Left ventricle myocardium superior (tissue), 1 donor: ENCODE measurements at regions not wholly inside any gene's neighbourhood (a gene's known extent, or its start where the extent isn't known, plus 50 kb on each side); places are given as distances from the start of the nearest gene placed in this dataset.
A peak's percentile ranks its signal among the peaks of the same experiment; 100 is the strongest.
"Not testable (repeated sequence)": the region's sequence is repeated elsewhere in the genome, so short reads cannot be mapped to it uniquely, and the experiment has no call there.

Experiments used
- ATAC-seq: fragments of 200-7000 bp; cut with Tn5 transposase; one replicate; pipeline ENCODE4 v1.9.1; 2020; ENCODE audit warnings: mild to moderate bottlenecking, moderate library complexity
- DNase-seq: peaks from one replicate; pipeline ENCODE4 v3.0.0-alpha.2; 2020
- intact Hi-C: fragments of 100-400 bp; cut with micrococcal nuclease; formaldehyde crosslinking; loops from one replicate; pipeline ENCODE4 v1.11.0; 2022
- donor health status: DM: no; HTN: yes; CAD: no; lungs with severe emphysema.

DNA sequence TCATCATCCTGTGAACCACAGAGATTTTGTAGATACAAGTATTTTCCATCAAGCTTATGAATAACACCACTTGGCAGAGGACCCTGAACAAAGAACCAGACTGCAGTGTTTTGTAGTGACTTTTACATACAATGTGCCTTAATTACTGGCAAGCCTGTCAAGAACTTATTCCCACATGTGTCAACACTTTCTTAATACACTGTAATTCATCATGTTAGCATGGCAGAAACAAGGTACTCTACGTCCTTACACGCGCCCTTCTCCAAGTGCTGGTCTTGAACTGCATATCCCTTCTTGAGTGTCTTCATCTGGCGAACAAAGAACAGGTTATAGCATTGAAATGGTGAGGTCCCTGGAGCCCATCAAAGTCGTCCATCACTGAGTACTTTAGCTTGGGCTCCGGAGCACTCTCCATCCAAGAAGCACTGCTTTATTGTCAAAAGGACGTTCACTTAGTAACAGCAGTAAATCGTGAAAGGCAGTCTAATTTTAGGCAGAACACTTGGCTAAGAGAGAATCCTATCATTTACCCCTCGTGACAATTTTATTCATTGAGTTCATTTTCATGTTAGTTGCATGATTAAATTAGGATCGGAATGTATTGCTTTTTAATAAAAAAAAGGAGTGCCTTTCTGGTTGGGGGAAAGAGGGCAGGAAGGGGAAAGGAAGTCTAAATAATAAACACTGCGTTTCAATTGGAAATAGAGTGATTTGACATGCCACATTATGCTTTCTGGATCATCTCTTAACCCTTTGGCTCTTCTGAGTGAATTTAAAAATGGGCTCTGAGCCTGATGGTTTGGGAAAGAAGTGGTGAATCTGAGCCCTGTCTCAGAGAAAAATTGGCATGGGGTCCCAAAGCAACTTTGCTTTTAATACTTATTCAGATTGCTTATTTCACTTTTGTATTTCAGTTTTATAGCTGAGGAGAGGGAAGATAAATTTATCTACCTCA, 376.1 kb downstream of the DLEU7 start:
- DNase-seq (no peak), ATAC-seq (peak; percentile 18)
- intact Hi-C loops, result no loop called here

DNA sequence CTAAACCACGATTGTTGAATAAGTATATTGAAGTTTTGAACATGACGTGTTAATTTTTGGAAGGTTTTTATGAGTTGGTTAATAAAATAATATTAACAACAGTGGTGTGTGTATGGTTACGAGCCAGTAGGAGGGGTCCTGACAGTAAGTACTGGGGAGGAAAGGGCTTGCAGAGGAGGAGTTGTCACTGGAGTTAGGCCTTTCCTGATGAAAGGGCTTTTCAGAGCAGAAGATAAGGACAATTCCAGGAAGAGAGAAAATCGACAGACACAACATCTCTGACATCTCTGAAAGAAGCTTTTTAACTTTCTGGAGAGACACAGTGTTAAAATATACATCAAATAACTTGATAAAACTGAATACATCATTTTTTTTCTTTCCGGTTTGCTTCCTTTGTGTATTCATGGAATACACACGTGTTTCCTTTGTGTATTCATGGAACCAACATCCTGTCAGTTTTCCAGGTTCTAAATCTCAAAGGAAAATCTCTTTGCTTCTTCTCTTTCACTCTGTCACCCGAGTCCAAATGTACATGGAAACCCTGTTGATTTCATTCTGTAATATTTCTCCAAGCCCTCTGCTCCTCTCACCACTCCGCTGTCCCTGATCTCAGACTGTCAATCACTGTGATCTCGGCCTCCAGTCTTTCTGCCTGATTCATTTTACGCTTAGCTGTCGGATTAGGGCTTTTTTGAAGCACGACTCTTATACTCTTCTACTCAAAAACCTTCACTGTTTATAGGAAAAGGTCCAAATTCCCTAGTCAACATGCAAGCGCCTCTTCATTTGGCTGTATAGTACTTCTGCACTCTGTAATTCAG, 374.4 kb downstream of the DLEU7 start:
- ATAC-seq (no peak), DNase-seq (no peak)
- intact Hi-C loops, result no loop called here

DNA sequence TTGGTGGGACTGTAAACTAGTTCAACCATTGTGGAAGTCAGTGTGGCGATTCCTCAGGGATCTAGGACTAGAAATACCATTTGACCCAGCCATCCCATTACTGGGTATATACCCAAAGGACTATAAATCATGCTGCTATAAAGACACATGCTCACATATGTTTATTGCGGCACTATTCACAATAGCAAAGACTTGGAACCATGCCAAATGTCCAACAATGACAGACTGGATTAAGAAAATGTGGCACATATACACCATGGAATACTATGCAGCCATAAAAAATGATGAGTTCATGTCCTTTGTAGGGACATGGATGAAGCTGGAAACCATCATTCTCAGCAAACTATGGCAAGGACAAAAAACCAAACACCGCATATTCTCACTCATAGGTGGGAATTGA, 370.4 kb downstream of the DLEU7 start:
- ATAC-seq, intact Hi-C loops, DNase-seq: not testable (repeated sequence)

DNA sequence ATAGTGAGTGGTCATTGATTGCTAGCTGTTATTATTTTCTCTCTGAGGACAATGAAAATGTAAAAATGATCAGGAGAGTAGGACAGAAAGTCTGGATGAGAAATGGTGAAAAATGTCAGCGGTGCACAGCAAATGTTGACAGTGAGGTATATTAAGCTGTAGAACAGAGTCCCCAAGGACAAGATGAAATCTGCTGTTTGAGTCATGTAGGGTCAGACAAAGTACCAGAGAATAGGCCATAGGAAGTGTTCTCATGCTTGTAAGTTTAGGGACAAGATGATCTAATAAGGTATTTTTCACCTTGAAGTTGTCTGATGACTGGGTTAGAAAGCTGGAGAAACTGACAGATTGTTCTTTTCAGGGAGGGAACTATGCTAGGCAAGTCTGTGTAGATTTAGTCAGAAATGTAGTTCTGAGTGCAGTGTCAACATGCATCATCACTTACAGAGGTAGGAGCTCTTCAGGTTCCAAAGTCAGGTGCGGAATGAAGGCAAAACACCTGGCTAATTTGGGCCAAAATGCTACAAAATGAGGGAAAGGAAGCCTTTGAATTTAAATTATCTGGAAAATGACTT, 369.3 kb downstream of the DLEU7 start:
- DNase-seq (no peak), ATAC-seq (no peak)
- intact Hi-C loops, result no loop called here

DNA sequence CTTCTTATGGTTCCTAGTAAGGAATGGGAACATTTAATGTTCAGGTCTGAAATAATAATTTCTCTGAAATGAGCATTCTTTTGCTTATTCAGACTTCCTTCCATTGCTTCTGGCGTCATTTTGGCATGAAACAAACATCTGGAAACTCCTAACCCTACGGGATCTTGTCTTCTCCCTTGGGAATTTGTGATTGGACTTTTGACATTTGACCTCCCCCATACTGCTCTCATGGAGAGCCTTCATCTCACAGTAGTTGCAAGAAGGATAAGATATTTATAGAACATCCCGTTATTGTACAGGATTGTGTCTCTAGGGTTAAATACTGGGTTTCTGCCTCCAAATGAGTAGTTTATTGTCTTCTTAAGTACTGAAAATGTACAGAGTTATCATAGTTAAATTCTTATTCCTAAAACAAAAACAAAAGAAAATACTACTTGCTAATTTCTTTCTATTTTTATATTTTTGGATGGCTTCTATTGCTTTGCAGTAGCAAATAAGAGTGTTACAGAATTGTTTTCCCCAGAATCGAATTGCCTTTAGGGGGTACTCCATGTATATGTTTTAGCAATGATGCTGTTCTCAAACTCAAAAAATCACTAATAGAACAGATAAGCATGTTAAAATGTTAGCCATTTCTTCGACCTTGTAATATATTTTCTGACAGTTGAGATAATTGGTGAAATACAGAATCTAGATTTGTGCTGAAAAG, 366.8 kb downstream of the DLEU7 start:
- DNase-seq (no peak), ATAC-seq (peak; percentile 61)
- intact Hi-C loops, result no loop called here

DNA sequence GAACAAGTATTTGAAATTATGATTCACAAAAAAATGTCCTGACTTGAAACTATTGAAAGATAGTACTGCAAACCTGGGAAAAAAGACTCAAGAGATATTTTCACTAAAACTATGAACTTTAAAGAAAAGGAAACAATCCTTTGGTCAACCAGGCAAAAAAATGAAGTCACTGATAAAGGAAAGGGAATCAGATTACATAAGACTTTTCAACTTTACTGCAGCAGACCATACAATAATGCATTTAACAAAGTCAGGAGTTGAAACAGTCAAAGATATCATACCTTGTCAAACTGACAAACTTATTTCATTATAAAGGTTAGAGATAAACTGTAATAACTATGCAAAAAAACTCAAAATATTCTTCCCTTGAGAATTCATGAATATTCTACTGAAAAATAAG, 361.6 kb downstream of the DLEU7 start:
- DNase-seq (no peak), ATAC-seq (no peak)
- intact Hi-C loops, result no loop called here

DNA sequence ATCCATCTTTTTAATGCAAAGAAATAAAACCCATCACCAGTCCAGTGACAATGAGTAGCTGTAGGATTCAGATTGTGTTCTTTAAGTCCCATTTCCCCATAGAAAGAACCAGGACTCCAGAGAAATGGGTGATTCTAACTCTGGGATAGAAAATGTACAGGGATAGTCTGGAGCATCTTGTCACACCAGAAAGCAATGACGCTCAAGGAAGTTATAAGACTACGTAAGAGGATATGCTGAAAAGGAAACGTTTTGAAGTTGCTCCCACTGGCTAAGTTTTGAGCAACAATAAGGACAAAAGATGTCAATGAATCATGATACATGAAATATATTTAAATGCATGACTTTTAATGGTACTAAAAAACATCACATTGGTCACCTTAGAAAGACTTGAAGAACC, 360.1 kb downstream of the DLEU7 start:
- intact Hi-C loops, result no loop called here
- ATAC-seq (no peak), DNase-seq (no peak)

DNA sequence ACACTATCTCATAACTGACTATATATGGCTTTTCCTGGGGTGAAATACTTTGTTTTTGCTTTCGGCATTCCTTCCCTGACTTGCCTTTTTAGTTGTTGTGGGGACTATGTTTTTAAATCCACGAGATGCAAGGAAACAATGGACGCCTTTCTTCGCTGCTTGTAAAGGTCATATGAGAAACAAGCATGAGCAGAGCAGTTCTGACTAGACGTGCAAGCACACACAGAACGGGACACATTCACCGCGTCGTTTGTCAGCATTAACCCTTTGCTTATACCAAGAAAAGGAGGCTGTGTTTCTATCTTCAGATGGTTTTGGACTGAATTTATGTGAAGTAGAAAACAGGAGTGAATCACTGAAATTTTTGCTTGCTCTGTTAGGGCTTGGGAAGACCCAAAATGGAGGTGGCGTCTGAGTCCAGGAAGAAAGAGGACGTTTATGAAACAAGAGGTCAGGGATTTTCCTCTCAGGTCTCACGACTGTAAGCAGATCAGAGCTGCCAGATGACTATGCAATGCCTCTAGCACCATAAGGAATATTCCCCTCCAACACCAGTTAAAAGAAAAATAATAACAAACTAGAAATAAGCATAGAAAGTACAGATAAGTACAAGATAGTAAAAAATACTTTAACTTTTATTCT, 358.9 kb downstream of the DLEU7 start:
- no peak for DNase-seq
- intact Hi-C loops, result no loop called here
- ATAC-seq, result no peak

DNA sequence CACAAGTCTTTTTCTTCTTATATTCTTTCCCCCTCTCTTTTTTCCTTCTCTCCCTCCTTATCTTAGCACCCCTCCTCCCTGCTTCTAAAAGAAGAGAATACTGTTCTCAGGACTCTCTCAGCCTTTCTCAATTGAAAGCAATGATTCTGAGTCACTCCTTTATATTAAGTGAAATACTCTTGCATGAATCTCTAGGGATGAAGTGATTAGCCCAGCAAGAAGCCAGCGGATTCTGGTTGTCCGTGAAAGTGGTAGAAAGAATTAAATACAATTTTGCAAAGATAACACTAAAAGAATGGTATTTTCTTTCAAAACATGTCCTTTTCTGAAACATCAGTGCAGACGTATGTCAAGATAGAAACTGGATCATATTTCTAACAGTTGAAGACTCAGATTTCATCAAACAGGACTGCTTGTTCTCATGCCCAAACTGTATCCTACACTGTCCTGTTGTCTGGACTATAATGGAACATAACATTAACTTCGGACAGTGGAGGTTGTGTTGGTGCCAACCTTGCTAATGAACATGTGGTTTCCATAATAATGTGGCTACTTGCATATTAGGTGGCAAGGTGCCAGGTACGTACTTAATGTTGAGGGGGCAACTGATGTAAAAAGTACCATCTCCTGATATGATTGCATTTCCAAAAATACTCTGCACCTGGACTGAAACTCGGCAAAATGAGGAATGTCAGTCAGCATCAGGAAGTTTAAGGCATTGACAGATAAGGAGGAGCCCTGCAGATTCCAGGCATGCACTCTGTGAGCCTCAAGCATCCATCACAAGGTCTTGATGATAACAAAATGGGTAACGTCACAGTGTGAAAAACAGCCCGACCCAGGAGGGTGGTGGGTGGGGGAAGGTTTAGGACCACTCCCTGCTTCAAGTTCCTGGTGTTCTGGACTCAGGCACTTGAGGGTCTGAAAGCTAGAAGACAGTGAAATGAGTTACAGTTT, 357.2 kb downstream of the DLEU7 start:
- intact Hi-C loops, result no loop called here
- no peak for ATAC-seq

DNA sequence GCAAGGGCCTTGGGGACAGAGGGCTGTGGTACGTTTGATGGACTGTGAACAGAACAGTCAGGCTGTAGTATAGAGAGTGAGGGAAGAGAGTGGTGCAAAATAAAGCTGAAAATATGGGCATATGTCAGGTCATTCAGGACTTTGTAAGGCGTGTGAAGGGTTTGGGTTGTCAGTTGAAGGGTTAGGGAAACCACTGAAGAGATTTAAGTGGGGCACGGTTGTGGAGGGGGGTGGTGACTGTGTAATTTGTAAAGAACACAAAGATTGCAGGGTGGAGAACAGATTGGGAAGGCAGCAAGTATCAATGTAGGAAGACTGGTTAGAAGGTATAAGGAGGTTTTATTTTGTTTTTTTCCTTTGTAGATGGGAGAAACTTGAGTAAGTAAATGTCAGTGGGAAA, 349.8 kb downstream of the DLEU7 start:
- intact Hi-C loops, result no loop called here
- ATAC-seq (no peak), DNase-seq (no peak)

More for the DNA sequence above, 357.2 kb downstream of the DLEU7 start:
- DNase-seq, result no peak

DNA sequence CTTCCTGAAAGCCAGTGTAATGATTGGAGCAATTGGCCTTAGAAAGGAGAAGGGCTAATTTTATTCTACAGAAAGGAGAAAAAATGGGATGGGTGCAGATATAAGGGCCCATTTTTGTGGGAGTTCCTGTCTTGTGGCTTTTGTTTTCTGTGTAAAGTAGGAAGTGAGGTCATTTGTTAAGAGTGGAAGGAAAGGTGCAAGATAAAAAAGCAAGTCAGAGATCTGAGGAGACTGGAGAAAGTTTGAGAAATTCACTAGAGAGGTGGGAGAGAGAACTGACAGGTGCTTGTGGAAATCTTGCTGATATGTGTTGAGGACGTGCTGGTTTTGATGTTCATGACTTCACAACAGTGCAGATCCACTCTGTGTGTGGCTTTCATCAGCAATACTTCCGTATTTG, 349.4 kb downstream of the DLEU7 start:
- ATAC-seq, result no peak

DNA sequence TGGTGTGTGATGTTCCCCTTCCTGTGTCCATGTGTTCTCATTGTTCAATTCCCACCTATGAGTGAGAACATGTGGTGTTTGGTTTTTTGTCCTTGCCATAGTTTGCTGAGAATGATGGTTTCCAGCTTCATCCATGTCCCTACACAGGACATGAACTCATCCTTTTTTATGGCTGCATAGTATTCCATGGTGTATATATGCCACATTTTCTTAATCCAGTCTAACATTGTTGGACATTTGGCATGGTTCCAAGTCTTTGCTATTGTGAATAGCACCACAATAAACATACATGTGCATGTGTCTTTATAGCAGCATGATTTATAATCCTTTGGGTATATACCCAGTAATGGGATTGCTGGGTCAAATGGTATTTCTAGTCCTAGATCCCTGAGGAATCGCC, 340.3 kb downstream of the DLEU7 start:
- intact Hi-C loops, ATAC-seq, DNase-seq: not testable (repeated sequence)

More for the DNA sequence above, 349.4 kb downstream of the DLEU7 start:
- intact Hi-C loops, result no loop called here
- DNase-seq, result no peak

DNA sequence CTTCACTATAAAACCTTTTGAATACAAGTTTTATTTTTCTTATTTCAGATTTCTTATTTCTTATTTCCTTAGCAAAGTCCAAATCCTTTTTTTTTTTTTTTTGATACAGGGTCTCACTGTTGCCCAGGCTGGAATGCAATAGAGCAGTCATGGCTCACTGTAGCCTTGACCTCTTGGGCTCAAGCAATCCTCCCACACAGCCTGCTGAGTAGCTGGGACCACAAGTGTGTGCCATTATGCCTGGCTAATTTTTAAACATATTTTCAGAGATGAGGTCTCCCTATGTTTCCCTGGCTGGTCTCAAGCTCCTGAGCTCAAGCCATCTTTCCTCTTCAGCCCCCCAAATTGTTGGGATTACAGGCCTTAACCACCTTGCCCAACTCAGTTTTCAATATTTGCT, 334.3 kb downstream of the DLEU7 start:
- intact Hi-C loops, result no loop called here
- DNase-seq, result no peak
- ATAC-seq, result no peak

DNA sequence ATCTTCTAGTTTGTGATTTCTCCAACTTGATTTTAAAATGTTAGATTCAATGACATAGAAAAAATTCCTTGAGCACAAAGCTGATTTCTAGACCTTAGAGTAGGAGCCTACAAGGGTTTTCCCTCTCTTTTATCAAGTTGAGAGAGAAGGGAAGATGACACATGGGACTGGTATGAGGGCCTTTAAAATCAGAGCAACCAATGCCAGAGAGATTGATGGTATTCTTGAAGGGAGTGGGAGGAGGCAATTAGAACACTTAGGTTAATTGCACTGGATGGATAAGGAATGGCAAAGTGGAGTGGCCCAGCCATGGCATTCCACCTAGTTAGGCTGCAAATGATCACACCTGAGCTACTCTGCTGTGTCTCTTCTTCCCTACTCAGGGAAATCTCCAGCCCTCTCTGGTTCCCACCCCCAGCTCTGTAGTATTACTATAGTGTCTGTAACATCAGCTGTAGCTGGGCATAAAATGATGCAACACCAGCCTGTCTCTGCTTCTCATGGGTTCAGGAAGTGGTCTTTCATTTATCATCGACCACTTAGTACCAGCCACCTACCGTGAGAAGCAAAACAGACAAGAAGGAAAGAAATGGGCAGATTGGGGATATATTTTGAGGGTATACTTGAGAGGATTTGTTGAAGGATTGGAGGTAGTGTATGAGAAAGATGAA, 333.6 kb downstream of the DLEU7 start:
- intact Hi-C loops, result no loop called here

DNA sequence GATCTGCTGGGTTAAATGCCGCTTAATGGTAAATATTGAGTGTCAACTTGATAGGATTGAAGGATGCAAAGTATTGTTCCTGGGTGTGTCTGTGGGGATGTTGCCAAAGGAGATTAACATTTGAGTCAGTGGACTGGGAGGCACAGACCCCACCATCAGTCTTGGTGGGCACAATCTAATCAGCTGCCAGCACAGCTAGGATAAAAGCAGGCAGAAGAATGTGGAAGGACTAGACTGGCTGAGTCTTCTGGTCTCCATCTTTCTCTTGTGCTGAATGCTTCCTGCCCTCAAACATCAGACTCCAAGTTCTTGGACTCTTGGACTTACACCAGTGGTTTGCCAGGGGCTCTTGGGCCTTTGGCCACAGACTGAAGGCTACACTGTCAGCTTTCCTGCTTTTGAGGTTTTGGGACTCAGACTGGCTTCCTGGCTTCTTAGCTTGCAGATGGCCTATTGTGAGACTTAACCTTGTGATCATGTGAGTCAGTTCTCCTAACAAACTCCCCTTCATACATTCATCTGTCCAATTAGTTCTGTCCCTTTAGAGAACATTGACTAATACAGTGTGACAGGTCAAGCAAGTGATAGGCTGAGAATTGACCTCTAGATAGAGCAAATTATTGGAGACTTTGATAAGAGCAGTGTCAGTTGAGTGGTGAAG, 332.5 kb downstream of the DLEU7 start:
- ATAC-seq, DNase-seq, intact Hi-C loops: not testable (repeated sequence)

More for the DNA sequence above, 333.6 kb downstream of the DLEU7 start:
- DNase-seq (no peak), ATAC-seq (no peak)

DNA sequence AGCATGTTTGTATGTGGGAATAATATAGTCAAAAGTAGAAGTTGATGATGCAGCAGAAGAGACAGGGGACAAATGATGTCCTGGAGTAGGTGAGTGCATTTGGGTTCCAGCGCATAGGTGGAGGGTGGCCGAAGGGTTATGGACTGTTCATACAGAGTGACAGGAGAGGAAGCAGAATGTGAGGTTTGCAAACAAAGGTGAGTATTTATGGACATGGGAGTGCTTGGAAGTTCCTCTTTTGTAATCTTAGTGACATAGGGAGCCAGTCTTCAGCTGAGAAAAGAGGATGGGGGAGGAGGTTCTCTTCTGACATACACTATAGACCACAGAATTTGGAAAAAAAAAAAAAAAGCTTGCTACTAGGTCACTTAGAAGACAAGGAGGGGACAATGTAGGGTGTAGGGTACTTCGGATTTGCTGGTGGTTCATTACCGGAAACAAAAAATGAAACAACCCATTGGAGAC, 331.6 kb downstream of the DLEU7 start:
- intact Hi-C loops, result no loop called here

More for the DNA sequence above, 331.6 kb downstream of the DLEU7 start:
- ATAC-seq, result peak; percentile 45
- no peak for DNase-seq
